HepG2 (cell line): ENCODE measurements at regions not wholly inside any gene's neighbourhood (a gene's known extent, or its start where the extent isn't known, plus 50 kb on each side); places are given as distances from the start of the nearest gene placed in this dataset.

Experiments used
- ATAC-seq: fragments of 200-7000 bp; cut with Tn5 transposase; 3 replicates; pipeline ENCODE4 v1.9.1; 2020; ENCODE audit warnings: mild to moderate bottlenecking, moderate library complexity
- BruUV-seq: library from RNA; stranded (reverse); fragments of 400-500 nt; replicated peaks from 2 replicates; lab custom pipeline; 2021; lab: Mats Ljungman, UMichigan
- CTCF ChIA-PET: fragments of 300-600 bp; formaldehyde crosslinking; extraction: SDS; loops from one replicate; lab custom pipeline; 2021; ENCODE audit warnings: low total read pairs, inconsistent platforms, low intra/inter-chr PET ratio; lab: Yijun Ruan, JAX
- POLR2A ChIA-PET: fragments of 350-600 bp; sonication (Branson Sonifier 250); formaldehyde crosslinking; loops from one replicate; lab custom pipeline; 2020; ENCODE audit warnings: antibody characterized with exemption, inconsistent platforms; lab: Yijun Ruan, JAX
- DNase-seq: peaks from one replicate; pipeline ENCODE4 v3.0.0-alpha.2; 2015; ENCODE audit warnings: low spot score
- FAIRE-seq: peaks from 3 replicates; lab custom pipeline; 2011; peaks lifted over from hg19 to GRCh38; lab: Jason Lieb, UNC
- H2AFZ ChIP-seq: one replicate; pipeline ENCODE4 v1.6.1; 2011; ENCODE audit warnings: low read length, inconsistent platforms
- H3K27ac ChIP-seq: fragments of 300-600 bp; 3 replicates; pipeline ENCODE4 v1.8.0; 2011; ENCODE audit warnings: mixed run types, mild to moderate bottlenecking, mixed read lengths, low read length, inconsistent platforms; ENCODE audit not compliant: insufficient read depth; ENCODE audit errors: extremely low read length
- H3K27me3 ChIP-seq, 2 experiments: fragments of 200-600 bp in 1 of 2; 2 replicates in 1 of 2; 3 replicates in 1 of 2; pipeline versions ENCODE4 v1.6.0 to v1.8.0; 2011; ENCODE audit warnings: low read length in 2 of 2, mild to moderate bottlenecking in 2 of 2, moderate library complexity in 2 of 2, inconsistent platforms in 1 of 2; ENCODE audit not compliant: insufficient read depth in 2 of 2, control insufficient read depth in 1 of 2
- H3K36me3 ChIP-seq, 2 experiments: fragments of 200-600 bp in 1 of 2; replicated peaks in 1 of 2; 2 replicates in 1 of 2; 3 replicates in 1 of 2; pipeline versions ENCODE4 v1.5.1 to v1.8.0; 2011; ENCODE audit warnings: low read length in 2 of 2, inconsistent platforms in 1 of 2; ENCODE audit not compliant: insufficient read depth in 2 of 2, control insufficient read depth in 1 of 2
- H3K4me1 ChIP-seq: 2 replicates; pipeline ENCODE4 v1.5.1; 2012; ENCODE audit warnings: low read length, inconsistent platforms; ENCODE audit not compliant: insufficient read depth
- H3K4me2 ChIP-seq: 2 replicates; pipeline ENCODE4 v1.6.0; 2011; ENCODE audit warnings: low read depth, low read length, inconsistent platforms
- H3K4me3 ChIP-seq, 3 experiments: fragments of 200-600 bp in 1 of 3; sonication (generic), shearing (Covaris generic) in 1 of 3; replicated peaks in 1 of 3; 2 replicates each; pipeline ENCODE4 v1.5.1; 2011 to 2016; ENCODE audit warnings: low read length in 3 of 3, inconsistent platforms in 2 of 3, low read depth in 2 of 3, mild to moderate bottlenecking in 2 of 3, control low read depth in 1 of 3, mixed read lengths in 1 of 3; ENCODE audit not compliant: insufficient read depth in 1 of 3
- H3K79me2 ChIP-seq: one replicate; pipeline ENCODE4 v1.6.1; 2011; ENCODE audit warnings: low read length, inconsistent platforms; ENCODE audit not compliant: insufficient read depth
- H3K9ac ChIP-seq: 2 replicates; pipeline ENCODE4 v1.6.0; 2011; ENCODE audit warnings: mild to moderate bottlenecking, low read depth, low read length, inconsistent platforms; ENCODE audit not compliant: insufficient read depth
- H3K9me3 ChIP-seq: 2 replicates; pipeline ENCODE4 v1.5.1; 2012; ENCODE audit warnings: mild to moderate bottlenecking, low read length
- H4K20me1 ChIP-seq: 2 replicates; pipeline ENCODE4 v1.6.0; 2011; ENCODE audit warnings: inconsistent platforms, mild to moderate bottlenecking, low read length, moderate library complexity; ENCODE audit not compliant: insufficient read depth
- BCL3 ChIP-seq: sonication (generic); formaldehyde crosslinking; IDR thresholded peaks from 2 replicates; pipeline ENCODE4 v1.5.1; 2020; ENCODE audit warnings: mild to moderate bottlenecking, missing genetic modification reagents, moderate library complexity
- DMAP1 ChIP-seq: IDR thresholded peaks from 2 replicates; pipeline ENCODE4 v1.6.1; 2016
- ELF3 ChIP-seq: IDR thresholded peaks from 2 replicates; pipeline ENCODE4 v1.6.1; 2016; ENCODE audit warnings: missing genetic modification reagents, missing compliant biosample characterization
- ERF ChIP-seq: IDR thresholded peaks from 2 replicates; pipeline ENCODE4 v1.6.1; 2018; ENCODE audit warnings: missing biosample characterization, missing genetic modification reagents
- MLXIP ChIP-seq: sonication (generic); formaldehyde crosslinking; IDR thresholded peaks from 2 replicates; pipeline ENCODE4 v1.9.0; 2021; ENCODE audit warnings: missing genetic modification reagents, borderline replicate concordance
- RXRA ChIP-seq: sonication (generic); formaldehyde crosslinking; IDR thresholded peaks from 2 replicates; pipeline ENCODE4 v1.5.1; 2020; ENCODE audit warnings: missing genetic modification reagents
- SNRNP70 ChIP-seq: fragments of 200-400 bp; formaldehyde crosslinking; IDR thresholded peaks from 2 replicates; pipeline ENCODE4 v1.6.1; 2017; ENCODE audit warnings: mild to moderate bottlenecking, low read depth, low read length, moderate library complexity
- TEAD3 ChIP-seq: optimal IDR thresholded peaks from 2 replicates; pipeline ENCODE3; 2016; ENCODE audit warnings: borderline replicate concordance
- ZBTB43 ChIP-seq: sonication (generic); formaldehyde crosslinking; conservative IDR thresholded peaks from 2 replicates; pipeline ENCODE4 v1.4.0; 2020; ENCODE audit warnings: missing genetic modification reagents
- ZC3H13 ChIP-seq: sonication (generic); formaldehyde crosslinking; IDR thresholded peaks from 2 replicates; pipeline ENCODE4 v1.8.1; 2023; ENCODE audit warnings: mild to moderate bottlenecking, missing genetic modification reagents, moderate library complexity
- ZFP36L1 ChIP-seq: sonication (generic); formaldehyde crosslinking; IDR thresholded peaks from 2 replicates; pipeline ENCODE4 v1.8.0; 2022; ENCODE audit warnings: mild to moderate bottlenecking, missing genetic modification reagents, moderate library complexity
- ZNF124 ChIP-seq: sonication (generic); formaldehyde crosslinking; IDR thresholded peaks from 2 replicates; pipeline ENCODE4 v1.4.0; 2020; ENCODE audit warnings: missing genetic modification reagents
- ZNF383 ChIP-seq: sonication (generic); formaldehyde crosslinking; IDR thresholded peaks from 2 replicates; pipeline ENCODE4 v1.4.0; 2020; ENCODE audit warnings: missing genetic modification reagents, mild to moderate bottlenecking, borderline replicate concordance
- ZNF431 ChIP-seq: sonication (generic); formaldehyde crosslinking; IDR thresholded peaks from 2 replicates; pipeline ENCODE4 v1.9.0; 2022; ENCODE audit warnings: missing genetic modification reagents, low read depth, mild to moderate bottlenecking, borderline replicate concordance
- ZNF660 ChIP-seq: sonication (generic); formaldehyde crosslinking; IDR thresholded peaks from 2 replicates; pipeline ENCODE4 v1.5.1; 2020; ENCODE audit warnings: mild to moderate bottlenecking, low read depth, missing genetic modification reagents, borderline replicate concordance
- ZSCAN9 ChIP-seq: IDR thresholded peaks from 2 replicates; pipeline ENCODE4 v1.6.1; 2016; ENCODE audit warnings: borderline replicate concordance
- WGBS: methylation state at CpG from one replicate; pipeline ENCODE4 v1.1.6; 2017; ENCODE audit warnings: low lambda C conversion rate; 5-methylcytosine and 5-hydroxymethylcytosine counted together
- in situ Hi-C: cut with HindIII; loops from 2 replicates; pipeline ENCODE4 v1.10.0; 2017; ENCODE audit warnings: low pct_unique_long_range_greater_than_20kb; ENCODE audit not compliant: extremely low pct_ligation_motif_present
- intact Hi-C: fragments of 100-400 bp; cut with micrococcal nuclease; formaldehyde crosslinking; loops from one replicate; pipeline ENCODE4 v1.10.0; 2022; ENCODE audit not compliant: unreplicated experiment

- no peaks in the 10 kb centered on the region for H3K27me3 ChIP-seq
- no peak overlapping the region for H3K9ac ChIP-seq
- ChIA-PET POLR2A (no interaction called here), CTCF (no interaction called here)
- H3K4me2 ChIP-seq, result no peak overlapping the region
- H2AFZ ChIP-seq, result no peak overlapping the region
- BruUV-seq, result no TSS peak
- 35% methylated on average over 2 of the region's 2 CpGs for WGBS
- H3K36me3 ChIP-seq, result no peaks in the 10 kb centered on the region
- TF ChIP-seq MLXIP (CRISPR knock-in tag), result no peak
- H3K79me2 ChIP-seq, result no peaks in the 10 kb centered on the region
- ATAC-seq, result peak; percentile 38; the same call in 1 of the 3 replicates
- no peak for DNase-seq
- H4K20me1 ChIP-seq, result no peaks in the 10 kb centered on the region
- intact Hi-C loops (no loop called here), in situ Hi-C loops (no loop called here)
- no peak overlapping the region for H3K4me3 ChIP-seq
- H3K4me1 ChIP-seq, result no peaks in the 10 kb centered on the region
- no peak overlapping the region for H3K27ac ChIP-seq
- H3K9me3 ChIP-seq, result no peaks in the 10 kb centered on the region
- no peak for FAIRE-seq
Measured at GRCh38 chr5:117318528-117318927, 743.9 kb upstream of the SEMA6A start.

- H4K20me1 ChIP-seq, result no peaks in the 10 kb centered on the region
- no peak overlapping the region for H3K27ac ChIP-seq
- ATAC-seq, result no peak
- no peak for DNase-seq
- no peaks in the 10 kb centered on the region for H3K4me1 ChIP-seq
- H3K4me2 ChIP-seq, result no peak overlapping the region
- no peak overlapping the region for H2AFZ ChIP-seq
- intact Hi-C loops, result no loop called here
- no peak overlapping the region for H3K9ac ChIP-seq
- no peaks in the 10 kb centered on the region for H3K27me3 ChIP-seq
- BruUV-seq, result no TSS peak
- no peaks in the 10 kb centered on the region for H3K36me3 ChIP-seq
- no peak overlapping the region for H3K4me3 ChIP-seq
- WGBS, result under 1% methylated on average over 4 of the region's 4 CpGs
- no peaks in the 10 kb centered on the region for H3K9me3 ChIP-seq
- in situ Hi-C loops, result no loop called here
- POLR2A ChIA-PET, result no interaction called here
- no peaks in the 10 kb centered on the region for H3K79me2 ChIP-seq
- FAIRE-seq, result no peak
- CTCF ChIA-PET, result no interaction called here
- TF ChIP-seq ERF (CRISPR knock-in tag) (no peak), ZNF431 (CRISPR knock-in tag) (no peak), SNRNP70 (no peak), ZNF124 (CRISPR knock-in tag) (no peak), TEAD3 (CRISPR knock-in tag) (no peak), RXRA (CRISPR knock-in tag) (no peak), DMAP1 (no peak), ZBTB43 (CRISPR knock-in tag) (no peak), ZNF660 (CRISPR knock-in tag) (no peak), ZSCAN9 (no peak), ELF3 (CRISPR knock-in tag) (no peak), BCL3 (CRISPR knock-in tag) (no peak), ZNF383 (CRISPR knock-in tag) (no peak), ZC3H13 (CRISPR knock-in tag) (no peak), ZFP36L1 (CRISPR knock-in tag) (no peak)
Measured at GRCh38 chr5:117315170-117315569, 740.5 kb upstream of the SEMA6A start.
